NCI-H1048 (cell line): ENCODE measurements at regions not wholly inside any gene's neighbourhood (a gene's known extent, or its start where the extent isn't known, plus 50 kb on each side); places are given as distances from the start of the nearest gene placed in this dataset.
"Not testable (repeated sequence)": the region's sequence is repeated elsewhere in the genome, so short reads cannot be mapped to it uniquely, and the experiment has no call there.

Experiments used
- DNase-seq: peaks from one replicate; lab custom pipeline; 2025; lab: John Stamatoyannopoulos, UW

GRCh38 chr5:29042152-29042551 is 2003.8 kb upstream of the CDH9 start:
- no peak for DNase-seq

- no peak for DNase-seq
These were observed 2002.0 kb upstream of the CDH9 start for GRCh38 chr5:29040404-29040803.

- DNase-seq: no peak
These were observed 2001.6 kb upstream of the CDH9 start for GRCh38 chr5:29039994-29040393.

GRCh38 chr5:29037716-29038115 is 1999.3 kb upstream of the CDH9 start:
- no peak for DNase-seq

- no peak for DNase-seq
These were observed 1985.7 kb upstream of the CDH9 start for GRCh38 chr5:29024052-29024451.

GRCh38 chr5:29023541-29023940 is 1985.2 kb upstream of the CDH9 start:
- no peak for DNase-seq

GRCh38 chr5:29017501-29017900 is 1979.1 kb upstream of the CDH9 start:
- no peak for DNase-seq

- no peak for DNase-seq
These were observed 1977.7 kb upstream of the CDH9 start for GRCh38 chr5:29016067-29016466.

GRCh38 chr5:29015523-29015922 is 1977.1 kb upstream of the CDH9 start:
- no peak for DNase-seq

- DNase-seq: no peak
These were observed 1967.0 kb upstream of the CDH9 start for GRCh38 chr5:29005386-29005785.

GRCh38 chr5:29002481-29002880 is 1964.1 kb upstream of the CDH9 start:
- DNase-seq: no peak

- DNase-seq: no peak
These were observed 1963.3 kb upstream of the CDH9 start for GRCh38 chr5:29001666-29002065.

- no peak for DNase-seq
These were observed 1946.3 kb upstream of the CDH9 start for GRCh38 chr5:28984639-28985038.

- no peak for DNase-seq
These were observed 1937.1 kb upstream of the CDH9 start for GRCh38 chr5:28975508-28975907.

GRCh38 chr5:28967848-28968247 is 1929.5 kb upstream of the CDH9 start:
- no peak for DNase-seq

GRCh38 chr5:28961816-28962215 is 1923.4 kb upstream of the CDH9 start:
- no peak for DNase-seq

GRCh38 chr5:28958581-28958980 is 1920.2 kb upstream of the CDH9 start:
- no peak for DNase-seq

- no peak for DNase-seq
These were observed 1919.1 kb upstream of the CDH9 start for GRCh38 chr5:28957450-28957849.

- DNase-seq: no peak
These were observed 1915.7 kb upstream of the CDH9 start for GRCh38 chr5:28954074-28954473.

GRCh38 chr5:28947865-28948264 is 1909.5 kb upstream of the CDH9 start:
- no peak for DNase-seq

- DNase-seq: no peak
These were observed 1907.5 kb upstream of the CDH9 start for GRCh38 chr5:28945859-28946258.

- DNase-seq: not testable (repeated sequence)
These were observed 1891.0 kb upstream of the CDH9 start for GRCh38 chr5:28929366-28929765.

GRCh38 chr5:28928327-28928790 is 1890.0 kb upstream of the CDH9 start:
- DNase-seq: not testable (repeated sequence)

GRCh38 chr5:28927559-28928326 is 1889.4 kb upstream of the CDH9 start:
- DNase-seq: no peak
